CD4-positive, CD25-positive, alpha-beta regulatory T cell (primary cell): ENCODE measurements at regions not wholly inside any gene's neighbourhood (a gene's known extent, or its start where the extent isn't known, plus 50 kb on each side); places are given as distances from the start of the nearest gene placed in this dataset.

Source experiments
- ATAC-seq, 2 donors: fragments of 150-1000 bp; cut with Tn5 transposase; one replicate each; pipeline ENCODE4 v1.10.0; 2021; ENCODE audit warnings: low read depth in 2 of 2, moderate number of reproducible peaks in 2 of 2, moderate library complexity in 1 of 2
- DNase-seq, 3 donors: peaks; one replicate each; pipeline versions ENCODE4 v3.0.0 to v3.0.0-alpha.2; 2012 to 2022; ENCODE audit warnings: mixed read lengths in 1 of 3
- H3K27ac ChIP-seq: one replicate; pipeline ENCODE4 v1.7.0; 2013; ENCODE audit warnings: mild to moderate bottlenecking, low read length; ENCODE audit not compliant: insufficient read depth, poor library complexity, severe bottlenecking
- H3K27me3 ChIP-seq: one replicate; pipeline ENCODE4 v1.7.0; 2013; ENCODE audit warnings: low read length; ENCODE audit not compliant: control insufficient read depth, insufficient read depth
- H3K36me3 ChIP-seq: one replicate; pipeline ENCODE4 v1.7.0; 2013; ENCODE audit warnings: mild to moderate bottlenecking, low read length, moderate library complexity; ENCODE audit not compliant: control insufficient read depth, insufficient read depth
- H3K4me1 ChIP-seq: 2 replicates; pipeline ENCODE4 v1.7.0; 2013; ENCODE audit warnings: mild to moderate bottlenecking, low read length; ENCODE audit not compliant: insufficient read depth, control insufficient read depth, poor library complexity, severe bottlenecking
- H3K4me3 ChIP-seq: one replicate; pipeline ENCODE4 v1.7.0; 2013; ENCODE audit warnings: low read depth, mild to moderate bottlenecking, low read length, moderate library complexity
- H3K9me3 ChIP-seq, 2 experiments: 1 replicate in 1 of 2; 2 replicates in 1 of 2; pipeline ENCODE4 v1.7.0; 2013; ENCODE audit warnings: low read length in 2 of 2, mild to moderate bottlenecking in 1 of 2, moderate library complexity in 1 of 2; ENCODE audit not compliant: control insufficient read depth in 2 of 2
- H3K27ac Mint-ChIP-seq, 3 donors: one replicate each; pipeline ENCODE4 v1.8.0; 2020 to 2022; ENCODE audit warnings: mild to moderate bottlenecking in 3 of 3, mixed read lengths in 3 of 3, moderate library complexity in 2 of 3
- H3K27me3 Mint-ChIP-seq: one replicate; pipeline ENCODE4 v1.8.0; 2022; ENCODE audit warnings: mild to moderate bottlenecking, mixed read lengths
- H3K36me3 Mint-ChIP-seq: one replicate; pipeline ENCODE4 v1.8.0; 2020; ENCODE audit warnings: mixed read lengths
- H3K4me1 Mint-ChIP-seq, 4 donors: one replicate each; pipeline ENCODE4 v1.8.0; 2020 to 2022; ENCODE audit warnings: mixed read lengths in 4 of 4, mild to moderate bottlenecking in 1 of 4
- H3K4me3 Mint-ChIP-seq, 4 donors: one replicate each; pipeline ENCODE4 v1.8.0; 2020 to 2022; ENCODE audit warnings: mild to moderate bottlenecking in 4 of 4, mixed read lengths in 4 of 4, moderate library complexity in 3 of 4
- H3K9me3 Mint-ChIP-seq, 7 donors: one replicate each; pipeline ENCODE4 v1.8.0; 2020 to 2022; ENCODE audit warnings: mixed read lengths in 7 of 7, mild to moderate bottlenecking in 3 of 7, moderate library complexity in 2 of 7

- Mint-ChIP-seq H3K4me1 (no peaks in the 10 kb centered on the region), H3K9me3 (no peaks in the 10 kb centered on the region), H3K4me3 (no peak overlapping the region), H3K27me3 (peaks cover 5% of the 10 kb centered on the region), H3K36me3 (no peaks in the 10 kb centered on the region), H3K27ac (no peak overlapping the region)
- no peak overlapping the region for H3K4me3 ChIP-seq
- no peak overlapping the region for H3K27ac ChIP-seq
- DNase-seq (no peak), ATAC-seq (no peak)
- no peaks in the 10 kb centered on the region for H3K27me3 ChIP-seq
- H3K36me3 ChIP-seq = no peaks in the 10 kb centered on the region
- no peaks in the 10 kb centered on the region for H3K4me1 ChIP-seq
- H3K9me3 ChIP-seq = no peaks in the 10 kb centered on the region
Measured at GRCh38 chr9:79301085-79301484, 270.7 kb upstream of the TLE4 start.

GRCh38 chr9:79301551-79302391, 270.0 kb upstream of the TLE4 start:
- Mint-ChIP-seq H3K27ac (no peak overlapping the region), H3K36me3 (no peaks in the 10 kb centered on the region)
- ATAC-seq = no peak

GRCh38 chr9:79302569-79302968, 269.2 kb upstream of the TLE4 start:
- no peak for ATAC-seq
- no peaks in the 10 kb centered on the region for H3K4me1 Mint-ChIP-seq
- Histone ChIP-seq H3K27me3 (no peaks in the 10 kb centered on the region), H3K9me3 (no peaks in the 10 kb centered on the region), H3K4me1 (no peaks in the 10 kb centered on the region), H3K27ac (no peak overlapping the region), H3K36me3 (no peaks in the 10 kb centered on the region), H3K4me3 (no peak overlapping the region)
- no peak overlapping the region for H3K27ac Mint-ChIP-seq
- no peaks in the 10 kb centered on the region for H3K9me3 Mint-ChIP-seq
- no peaks in the 10 kb centered on the region for H3K36me3 Mint-ChIP-seq
- DNase-seq = no peak
- H3K27me3 Mint-ChIP-seq = no peaks in the 10 kb centered on the region
- H3K4me3 Mint-ChIP-seq = no peak overlapping the region

More at GRCh38 chr9:79301551-79302391, 270.0 kb upstream of the TLE4 start:
- Mint-ChIP-seq H3K27me3 (peaks cover 2% of the 10 kb centered on the region), H3K4me1 (no peaks in the 10 kb centered on the region), H3K4me3 (no peak overlapping the region), H3K9me3 (no peaks in the 10 kb centered on the region)
- Histone ChIP-seq H3K4me3 (no peak overlapping the region), H3K4me1 (no peaks in the 10 kb centered on the region), H3K27me3 (no peaks in the 10 kb centered on the region), H3K36me3 (no peaks in the 10 kb centered on the region), H3K27ac (no peak overlapping the region), H3K9me3 (no peaks in the 10 kb centered on the region)
- DNase-seq = no peak

GRCh38 chr9:79308012-79308411, 263.8 kb upstream of the TLE4 start:
- Histone ChIP-seq H3K9me3 (no peaks in the 10 kb centered on the region), H3K4me3 (no peak overlapping the region), H3K4me1 (no peaks in the 10 kb centered on the region), H3K36me3 (no peaks in the 10 kb centered on the region), H3K27me3 (no peaks in the 10 kb centered on the region), H3K27ac (no peak overlapping the region)
- ATAC-seq = no peak
- Mint-ChIP-seq H3K27ac (no peak overlapping the region), H3K4me3 (no peak overlapping the region), H3K9me3 (no peaks in the 10 kb centered on the region), H3K27me3 (no peaks in the 10 kb centered on the region), H3K36me3 (no peaks in the 10 kb centered on the region), H3K4me1 (no peaks in the 10 kb centered on the region)
- no peak for DNase-seq

GRCh38 chr9:79312686-79313421, 258.9 kb upstream of the TLE4 start:
- H3K36me3 ChIP-seq = no peaks in the 10 kb centered on the region
- no peak overlapping the region for H3K4me3 ChIP-seq
- no peaks in the 10 kb centered on the region for H3K9me3 ChIP-seq
- H3K4me3 Mint-ChIP-seq = no peak overlapping the region
- no peak for ATAC-seq
- no peak overlapping the region for H3K27ac Mint-ChIP-seq
- no peak for DNase-seq
- H3K4me1 Mint-ChIP-seq = no peaks in the 10 kb centered on the region
- no peaks in the 10 kb centered on the region for H3K36me3 Mint-ChIP-seq
- no peaks in the 10 kb centered on the region for H3K4me1 ChIP-seq
- peaks cover 0 to 3% (median 0%) of the 10 kb centered on the region in 7 donors for H3K9me3 Mint-ChIP-seq
- H3K27me3 ChIP-seq = no peaks in the 10 kb centered on the region
- H3K27ac ChIP-seq = no peak overlapping the region
- no peaks in the 10 kb centered on the region for H3K27me3 Mint-ChIP-seq

GRCh38 chr9:79325501-79325900, 246.3 kb upstream of the TLE4 start:
- Histone ChIP-seq H3K27ac (no peak overlapping the region), H3K36me3 (no peaks in the 10 kb centered on the region), H3K27me3 (no peaks in the 10 kb centered on the region), H3K9me3 (no peaks in the 10 kb centered on the region), H3K4me3 (no peak overlapping the region), H3K4me1 (no peaks in the 10 kb centered on the region)
- ATAC-seq = no peak
- no peak for DNase-seq
- Mint-ChIP-seq H3K4me1 (no peaks in the 10 kb centered on the region), H3K36me3 (no peaks in the 10 kb centered on the region), H3K27ac (no peak overlapping the region), H3K27me3 (no peaks in the 10 kb centered on the region), H3K4me3 (no peak overlapping the region), H3K9me3 (peaks cover 0 to 8% (median 3%) of the 10 kb centered on the region in 7 donors)

- Histone ChIP-seq H3K4me3 (no peak overlapping the region), H3K4me1 (no peaks in the 10 kb centered on the region), H3K27ac (no peak overlapping the region), H3K36me3 (no peaks in the 10 kb centered on the region), H3K27me3 (no peaks in the 10 kb centered on the region), H3K9me3 (no peaks in the 10 kb centered on the region)
- Mint-ChIP-seq H3K4me3 (no peak overlapping the region), H3K27me3 (no peaks in the 10 kb centered on the region), H3K9me3 (peaks cover 0 to 7% (median 1%) of the 10 kb centered on the region in 7 donors), H3K4me1 (no peaks in the 10 kb centered on the region), H3K27ac (no peak overlapping the region), H3K36me3 (no peaks in the 10 kb centered on the region)
- DNase-seq (no peak), ATAC-seq (no peak)
Measured at GRCh38 chr9:79329861-79330260, 241.9 kb upstream of the TLE4 start.
